DMS53 treated with DMSO at 0.1 percent for 48 hours (cell line): ENCODE measurements at regions not wholly inside any gene's neighbourhood (a gene's known extent, or its start where the extent isn't known, plus 50 kb on each side); places are given as distances from the start of the nearest gene placed in this dataset.
"Not testable (repeated sequence)": the region's sequence is repeated elsewhere in the genome, so short reads cannot be mapped to it uniquely, and the experiment has no call there.

Experiments used
- DNase-seq: peaks from one replicate; lab custom pipeline; 2025; ENCODE audit not compliant: unreplicated experiment; lab: John Stamatoyannopoulos, UW

DNA sequence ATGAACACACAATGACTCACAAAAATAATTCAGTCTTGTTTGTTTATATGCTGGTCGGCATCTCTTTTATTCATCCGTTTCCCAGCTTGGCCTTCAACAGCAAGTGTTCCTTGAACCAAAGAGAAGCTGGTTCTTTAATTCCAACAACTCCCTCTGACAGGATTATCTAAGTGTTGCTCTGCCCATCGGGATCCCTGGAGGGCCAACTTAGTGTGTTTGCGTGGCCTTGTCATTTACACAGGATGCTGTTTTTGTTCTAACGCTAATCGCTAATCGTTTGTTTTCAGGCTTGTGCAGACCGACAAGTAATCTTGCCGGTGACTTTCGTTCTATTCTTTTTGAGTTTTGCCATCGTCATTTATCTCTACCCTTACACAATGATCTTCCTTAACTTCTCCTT, 267.4 kb upstream of the EXOC2 start:
- no peak for DNase-seq

- DNase-seq = no peak
These were observed 265.5 kb upstream of the EXOC2 start for GRCh38 chr6:958488-958887.

DNA sequence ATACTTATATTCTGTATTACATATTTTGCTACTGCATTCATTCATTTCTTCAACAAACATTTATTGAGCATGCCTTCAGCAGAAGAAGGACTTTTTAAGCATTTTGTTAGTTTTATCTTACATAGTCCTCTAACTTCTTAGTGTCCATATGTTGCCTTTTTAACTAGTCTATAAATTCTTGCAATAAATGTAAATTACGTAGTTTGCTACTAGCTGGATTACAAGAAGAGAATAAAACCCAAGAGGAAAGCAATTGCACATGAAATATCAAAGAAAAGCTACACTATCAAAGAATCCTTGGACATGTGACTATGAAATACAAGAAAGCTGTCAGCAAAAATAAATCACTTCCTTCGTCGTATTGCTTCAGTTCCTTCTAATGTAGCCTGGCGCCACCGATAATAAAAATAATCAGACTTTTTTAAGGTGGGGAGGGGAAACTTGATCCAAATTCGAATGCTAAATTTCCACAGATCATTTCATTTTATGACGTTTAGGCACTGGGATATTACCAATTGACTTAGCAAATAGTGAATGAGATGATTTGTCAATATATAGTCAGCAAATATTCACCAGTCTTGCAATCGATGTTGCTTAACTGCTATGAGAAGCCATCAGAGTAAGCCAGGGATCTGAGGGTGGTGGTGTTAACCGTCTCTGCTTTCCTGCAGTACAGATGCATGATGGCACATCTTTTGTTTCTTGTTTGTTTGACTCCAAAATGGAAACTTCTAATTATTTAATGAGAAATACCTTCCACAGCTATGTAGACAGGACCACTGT, 258.7 kb upstream of the EXOC2 start:
- no peak for DNase-seq

- no peak for DNase-seq
These were observed 254.4 kb upstream of the EXOC2 start for GRCh38 chr6:947235-947934.

GRCh38 chr6:946546-946945, 253.6 kb upstream of the EXOC2 start:
- no peak for DNase-seq

- DNase-seq = no peak
These were observed 246.8 kb upstream of the EXOC2 start for GRCh38 chr6:939526-940252.

DNA sequence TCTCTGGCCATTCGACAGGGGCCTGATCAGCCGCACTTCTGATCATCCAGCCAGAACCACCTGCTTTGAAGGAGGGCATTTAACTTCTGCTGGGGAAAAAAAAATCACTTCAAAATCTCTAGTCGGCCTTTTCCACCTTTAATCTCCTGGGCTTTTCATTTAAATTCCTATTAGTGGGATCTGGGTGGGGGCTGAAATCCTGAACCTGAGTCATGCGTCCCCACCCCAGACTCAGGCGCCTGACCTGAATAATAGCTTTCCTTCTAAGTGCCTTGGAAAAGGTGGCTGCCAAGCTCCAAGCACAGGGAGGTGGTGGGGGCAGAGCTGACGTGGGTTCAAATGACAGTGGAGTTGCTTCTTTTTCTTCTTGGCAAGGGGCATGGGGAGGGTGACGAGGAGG, 246.0 kb upstream of the EXOC2 start:
- DNase-seq = no peak

DNA sequence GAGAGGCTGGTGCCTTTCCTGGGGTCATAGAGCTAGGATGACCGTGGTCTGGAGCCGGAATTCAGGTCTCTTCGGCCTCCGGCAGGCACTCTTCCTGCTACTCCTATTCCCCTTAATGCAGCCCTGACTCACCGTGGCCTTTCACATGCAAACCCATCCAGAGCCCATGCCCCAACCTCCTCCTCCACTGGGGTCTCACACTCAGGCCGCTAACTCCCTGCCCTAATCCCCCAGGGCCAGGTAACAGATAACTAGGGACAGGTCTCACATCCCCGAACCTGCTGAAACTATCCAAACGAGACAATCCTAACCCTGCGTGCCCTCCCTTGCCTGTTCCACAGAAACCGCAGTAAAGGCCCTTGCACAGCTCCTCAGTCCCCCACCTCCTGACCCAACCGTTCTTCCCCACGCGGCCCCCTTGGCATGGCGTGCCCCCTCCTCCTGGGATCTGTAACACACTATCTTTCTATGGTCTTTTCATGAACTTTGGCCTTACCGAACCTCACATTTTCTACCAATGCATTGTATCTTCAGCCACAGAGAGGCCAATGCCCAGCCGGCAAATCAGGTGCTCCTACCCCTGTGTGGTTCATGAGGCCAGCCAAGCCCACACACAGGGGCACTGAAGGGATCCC, 245.4 kb upstream of the EXOC2 start:
- no peak for DNase-seq

GRCh38 chr6:935582-935981, 242.6 kb upstream of the EXOC2 start:
- DNase-seq = no peak

- no peak for DNase-seq
These were observed 241.7 kb upstream of the EXOC2 start for GRCh38 chr6:934686-935085.

- not testable (repeated sequence) for DNase-seq
These were observed 239.0 kb upstream of the EXOC2 start for GRCh38 chr6:931919-932318.

GRCh38 chr6:927157-927556, 234.2 kb upstream of the EXOC2 start:
- no peak for DNase-seq

- DNase-seq = no peak
These were observed 232.8 kb upstream of the EXOC2 start for GRCh38 chr6:925656-926213.

DNA sequence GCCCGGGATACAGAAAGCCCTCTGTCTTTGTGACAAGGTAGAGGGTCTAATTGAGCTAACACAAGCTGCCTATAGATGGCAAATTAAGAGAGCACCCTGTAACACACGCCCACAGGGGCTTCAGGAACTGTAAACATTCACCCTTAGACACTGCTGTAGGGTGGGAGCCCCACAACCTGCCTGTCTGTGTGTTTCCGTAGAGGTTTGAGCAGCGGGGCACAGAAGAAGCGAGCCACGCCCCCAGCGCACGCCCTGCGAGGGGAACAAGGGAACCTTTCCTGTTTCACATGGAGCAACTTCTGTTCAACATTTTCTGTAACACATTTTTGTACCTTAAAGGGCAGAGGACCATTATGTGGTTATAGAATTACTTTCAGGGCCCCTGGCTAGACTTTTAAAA, 231.7 kb upstream of the EXOC2 start:
- DNase-seq = no peak

DNA sequence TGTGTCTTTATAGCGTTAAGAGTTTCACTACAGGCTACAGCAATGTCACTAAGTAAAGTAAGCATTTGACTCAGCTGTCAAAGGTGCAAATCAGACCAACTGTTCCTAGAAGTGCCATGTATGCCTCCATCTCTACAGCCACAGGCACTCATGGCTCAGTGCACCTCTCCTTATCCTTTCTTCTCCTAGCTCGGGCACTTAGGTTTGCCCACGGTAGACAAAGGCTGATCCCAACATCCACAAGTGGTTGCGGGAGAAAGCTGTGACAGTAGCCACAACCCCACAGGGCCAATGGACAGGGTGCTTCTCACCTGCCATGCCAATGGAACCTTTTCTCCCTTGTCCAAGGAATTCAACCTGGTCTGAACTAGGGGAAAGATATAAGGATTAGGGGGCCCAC, 228.5 kb upstream of the EXOC2 start:
- no peak for DNase-seq

GRCh38 chr6:920512-920911, 227.6 kb upstream of the EXOC2 start:
- DNase-seq = no peak

- no peak for DNase-seq
These were observed 226.6 kb upstream of the EXOC2 start for GRCh38 chr6:919500-919899.

DNA sequence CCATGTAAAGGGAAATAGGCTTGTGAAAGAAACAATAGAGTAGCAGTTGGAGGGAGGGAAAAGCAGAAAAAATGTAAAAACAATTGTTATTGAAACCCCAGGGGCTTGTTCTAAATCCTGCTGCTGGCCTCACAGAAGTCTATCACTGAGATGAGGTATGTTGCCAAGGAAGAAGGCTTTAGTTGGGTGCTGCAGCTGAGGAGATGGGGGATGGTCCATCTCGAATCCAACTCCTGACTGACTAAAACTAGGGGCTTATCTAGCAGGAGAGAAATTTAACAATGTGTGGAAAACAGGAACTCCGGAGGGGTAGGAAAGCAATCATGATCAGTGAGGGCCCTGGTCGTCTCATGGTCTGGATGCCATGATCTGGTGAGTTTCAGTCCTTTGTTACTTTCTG, 225.0 kb upstream of the EXOC2 start:
- no peak for DNase-seq

DNA sequence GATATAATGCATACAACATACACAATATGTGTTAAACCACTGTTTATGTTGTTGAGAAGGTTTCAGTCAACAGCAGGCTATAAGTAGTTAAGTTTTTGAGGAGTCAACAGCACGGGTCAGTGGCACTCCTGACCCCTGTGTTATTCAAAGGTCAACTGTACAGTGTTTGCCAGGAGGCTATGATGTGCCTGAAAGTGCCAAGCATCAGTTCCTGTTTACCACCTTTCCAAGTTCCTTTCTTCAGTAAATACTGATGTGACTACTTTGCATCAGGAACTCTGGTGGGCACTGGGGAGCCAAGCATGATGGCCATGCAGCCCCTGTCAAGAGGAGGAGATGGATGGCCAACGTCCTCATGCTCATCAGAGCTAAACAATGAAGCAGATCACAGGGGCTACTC, 224.4 kb upstream of the EXOC2 start:
- DNase-seq = no peak

- DNase-seq = no peak
These were observed 223.2 kb upstream of the EXOC2 start for GRCh38 chr6:916131-916530.
